ENCODE measurements at regions not wholly inside any gene's neighbourhood (a gene's known extent, or its start where the extent isn't known, plus 50 kb on each side); places are given as distances from the start of the nearest gene placed in this dataset.

DNA sequence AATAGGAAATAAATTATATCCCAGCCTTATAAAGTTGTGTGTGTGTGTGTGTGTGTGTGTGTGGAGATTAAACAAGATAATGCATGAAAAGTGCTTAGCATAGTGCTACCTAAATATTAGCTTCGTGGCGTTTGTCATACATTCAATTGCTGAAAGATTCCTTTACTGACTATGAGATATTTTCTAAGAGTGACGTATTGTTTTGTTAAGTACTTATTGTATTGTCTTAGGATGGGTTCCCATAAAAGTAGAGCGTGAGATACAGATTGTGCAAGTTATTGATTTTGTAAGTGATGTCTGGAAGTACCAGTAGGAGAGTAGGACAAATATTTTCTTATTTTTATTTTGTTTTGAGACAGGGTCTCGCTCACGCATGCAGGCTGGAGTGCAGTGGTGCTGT, 730.0 kb downstream of the CDH8 start:
- TF ChIP-seq EP300 (IDR thresholded peaks at IDR 0.05; ENCODE audit: borderline replicate concordance) (no peak), NFIC (IDR thresholded peaks at IDR 0.05) (no peak), CREB1 (IDR thresholded peaks at IDR 0.05; ENCODE audit: low read depth) (no peak), TAF1 (IDR thresholded peaks at IDR 0.05; ENCODE audit: low read depth) (no peak), TCF12 (IDR thresholded peaks at IDR 0.05; ENCODE audit: low read depth) (no peak), YY1 (IDR thresholded peaks at IDR 0.05; ENCODE audit: low read depth) (no peak), EGR1 (IDR thresholded peaks at IDR 0.05) (no peak), CEBPB (IDR thresholded peaks at IDR 0.05) (no peak), RAD21 (IDR thresholded peaks at IDR 0.05; ENCODE audit: low read depth) (no peak), FOXM1 (IDR thresholded peaks at IDR 0.05; ENCODE audit: borderline replicate concordance, low read depth) (no peak)
- TF ChIP-seq, protein P1, sequence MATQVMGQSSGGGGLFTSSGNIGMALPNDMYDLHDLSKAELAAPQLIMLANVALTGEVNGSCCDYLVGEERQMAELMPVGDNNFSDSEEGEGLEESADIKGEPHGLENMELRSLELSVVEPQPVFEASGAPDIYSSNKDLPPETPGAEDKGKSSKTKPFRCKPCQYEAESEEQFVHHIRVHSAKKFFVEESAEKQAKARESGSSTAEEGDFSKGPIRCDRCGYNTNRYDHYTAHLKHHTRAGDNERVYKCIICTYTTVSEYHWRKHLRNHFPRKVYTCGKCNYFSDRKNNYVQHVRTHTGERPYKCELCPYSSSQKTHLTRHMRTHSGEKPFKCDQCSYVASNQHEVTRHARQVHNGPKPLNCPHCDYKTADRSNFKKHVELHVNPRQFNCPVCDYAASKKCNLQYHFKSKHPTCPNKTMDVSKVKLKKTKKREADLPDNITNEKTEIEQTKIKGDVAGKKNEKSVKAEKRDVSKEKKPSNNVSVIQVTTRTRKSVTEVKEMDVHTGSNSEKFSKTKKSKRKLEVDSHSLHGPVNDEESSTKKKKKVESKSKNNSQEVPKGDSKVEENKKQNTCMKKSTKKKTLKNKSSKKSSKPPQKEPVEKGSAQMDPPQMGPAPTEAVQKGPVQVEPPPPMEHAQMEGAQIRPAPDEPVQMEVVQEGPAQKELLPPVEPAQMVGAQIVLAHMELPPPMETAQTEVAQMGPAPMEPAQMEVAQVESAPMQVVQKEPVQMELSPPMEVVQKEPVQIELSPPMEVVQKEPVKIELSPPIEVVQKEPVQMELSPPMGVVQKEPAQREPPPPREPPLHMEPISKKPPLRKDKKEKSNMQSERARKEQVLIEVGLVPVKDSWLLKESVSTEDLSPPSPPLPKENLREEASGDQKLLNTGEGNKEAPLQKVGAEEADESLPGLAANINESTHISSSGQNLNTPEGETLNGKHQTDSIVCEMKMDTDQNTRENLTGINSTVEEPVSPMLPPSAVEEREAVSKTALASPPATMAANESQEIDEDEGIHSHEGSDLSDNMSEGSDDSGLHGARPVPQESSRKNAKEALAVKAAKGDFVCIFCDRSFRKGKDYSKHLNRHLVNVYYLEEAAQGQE (IDR thresholded peaks at IDR 0.05; ENCODE audit: low read depth) = no peak
- TF ChIP-seq, protein P2, sequence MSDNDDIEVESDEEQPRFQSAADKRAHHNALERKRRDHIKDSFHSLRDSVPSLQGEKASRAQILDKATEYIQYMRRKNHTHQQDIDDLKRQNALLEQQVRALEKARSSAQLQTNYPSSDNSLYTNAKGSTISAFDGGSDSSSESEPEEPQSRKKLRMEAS (IDR thresholded peaks at IDR 0.05) = no peak
- TF ChIP-seq, protein P3, sequence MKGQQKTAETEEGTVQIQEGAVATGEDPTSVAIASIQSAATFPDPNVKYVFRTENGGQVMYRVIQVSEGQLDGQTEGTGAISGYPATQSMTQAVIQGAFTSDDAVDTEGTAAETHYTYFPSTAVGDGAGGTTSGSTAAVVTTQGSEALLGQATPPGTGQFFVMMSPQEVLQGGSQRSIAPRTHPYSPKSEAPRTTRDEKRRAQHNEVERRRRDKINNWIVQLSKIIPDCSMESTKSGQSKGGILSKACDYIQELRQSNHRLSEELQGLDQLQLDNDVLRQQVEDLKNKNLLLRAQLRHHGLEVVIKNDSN (IDR thresholded peaks at IDR 0.05) = no peak
